OCI-LY3 (cell line): ENCODE measurements at regions not wholly inside any gene's neighbourhood (a gene's known extent, or its start where the extent isn't known, plus 50 kb on each side); places are given as distances from the start of the nearest gene placed in this dataset.

Source experiments
- H2AFZ ChIP-seq: fragments of 200-600, 300-600 bp; shearing (Covaris generic); 2 replicates; pipeline ENCODE4 v1.6.0; 2014; ENCODE audit warnings: antibody characterized with exemption, low read depth, low read length
- H3K27ac ChIP-seq: fragments of 200-600, 300-600 bp; sonication (generic); 2 replicates; pipeline ENCODE4 v1.5.1; 2014; ENCODE audit warnings: mild to moderate bottlenecking, low read length, moderate library complexity, mixed read lengths
- H3K27me3 ChIP-seq: fragments of 200-600, 300-600 bp; sonication (generic); 2 replicates; pipeline ENCODE4 v1.6.1; 2014; ENCODE audit warnings: low read depth, low read length, mixed read lengths
- H3K36me3 ChIP-seq: fragments of 200-600, 300-600 bp; sonication (generic); replicated peaks from 2 replicates; pipeline ENCODE3; 2014; ENCODE audit warnings: low read depth, low read length, mixed read lengths
- H3K4me1 ChIP-seq: fragments of 300-600, 200-600 bp; sonication (generic); 2 replicates; pipeline ENCODE4 v1.6.1; 2014; ENCODE audit warnings: low read length, mixed read lengths
- H3K4me2 ChIP-seq: fragments of 200-600, 300-600 bp; sonication (generic); 2 replicates; pipeline ENCODE4 v1.6.1; 2014; ENCODE audit warnings: low read length, mixed read lengths
- H3K4me3 ChIP-seq: fragments of 300-600, 200-600 bp; sonication (generic); 2 replicates; pipeline ENCODE4 v1.5.1; 2014; ENCODE audit warnings: antibody characterized with exemption, mild to moderate bottlenecking, low read length, moderate library complexity
- H3K79me2 ChIP-seq: fragments of 300-600, 200-600 bp; shearing (Covaris generic); 2 replicates; pipeline ENCODE4 v1.6.1; 2014; ENCODE audit warnings: mild to moderate bottlenecking, low read length, mixed read lengths
- H3K9ac ChIP-seq: fragments of 300-600, 200-600 bp; shearing (Covaris generic); 2 replicates; pipeline ENCODE4 v1.6.0; 2014; ENCODE audit warnings: mild to moderate bottlenecking, low read length, moderate library complexity
- H3K9me3 ChIP-seq: fragments of 200-600, 300-600 bp; shearing (Covaris generic); 2 replicates; pipeline ENCODE4 v1.6.1; 2014; ENCODE audit warnings: low read length, mixed read lengths; ENCODE audit not compliant: insufficient read depth
- H4K20me1 ChIP-seq: fragments of 200-600, 300-600 bp; sonication (generic); 2 replicates; pipeline ENCODE4 v1.6.1; 2016; ENCODE audit warnings: low read length, mixed read lengths; ENCODE audit not compliant: insufficient read depth
- EZH2phosphoT487 ChIP-seq: fragments of 200-600 bp; shearing (Covaris generic); IDR thresholded peaks from 2 replicates; pipeline ENCODE4 v1.6.1; 2018; ENCODE audit warnings: antibody characterized with exemption, mixed run types, low read depth
- TF ChIP-seq, protein P1 (sequence below): fragments of 200-600, 300-600 bp; sonication (generic); IDR thresholded peaks from 2 replicates; pipeline ENCODE4 v1.5.1; 2014; ENCODE audit warnings: antibody characterized with exemption, low read length, low read depth

DNA sequence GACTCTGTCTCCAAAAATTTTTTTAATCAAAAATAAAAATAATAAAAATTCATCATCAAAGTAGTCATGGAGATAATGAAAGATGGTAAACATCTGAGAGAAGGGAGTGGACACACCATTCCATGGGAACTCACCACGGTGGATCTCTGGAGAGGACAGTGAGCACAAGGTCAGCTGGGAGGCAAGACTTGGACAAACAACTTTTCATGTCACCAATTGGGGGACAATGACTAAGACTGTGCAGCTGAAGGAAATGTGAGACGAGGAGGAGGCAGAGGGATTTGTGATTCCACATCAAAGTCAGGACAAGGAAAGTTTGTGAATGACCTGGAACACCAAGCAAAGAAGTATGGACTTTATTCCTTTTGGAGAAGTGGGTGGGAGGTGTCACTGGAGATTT lies 121.0 kb upstream of the SH3BP4 start:
- no peak overlapping the region for H3K4me2 ChIP-seq
- no peaks in the 10 kb centered on the region for H3K36me3 ChIP-seq
- H3K9me3 ChIP-seq = no peaks in the 10 kb centered on the region
- H3K4me3 ChIP-seq = no peak overlapping the region
- no peak for TF ChIP-seq EZH2phosphoT487
- TF ChIP-seq, protein P1, sequence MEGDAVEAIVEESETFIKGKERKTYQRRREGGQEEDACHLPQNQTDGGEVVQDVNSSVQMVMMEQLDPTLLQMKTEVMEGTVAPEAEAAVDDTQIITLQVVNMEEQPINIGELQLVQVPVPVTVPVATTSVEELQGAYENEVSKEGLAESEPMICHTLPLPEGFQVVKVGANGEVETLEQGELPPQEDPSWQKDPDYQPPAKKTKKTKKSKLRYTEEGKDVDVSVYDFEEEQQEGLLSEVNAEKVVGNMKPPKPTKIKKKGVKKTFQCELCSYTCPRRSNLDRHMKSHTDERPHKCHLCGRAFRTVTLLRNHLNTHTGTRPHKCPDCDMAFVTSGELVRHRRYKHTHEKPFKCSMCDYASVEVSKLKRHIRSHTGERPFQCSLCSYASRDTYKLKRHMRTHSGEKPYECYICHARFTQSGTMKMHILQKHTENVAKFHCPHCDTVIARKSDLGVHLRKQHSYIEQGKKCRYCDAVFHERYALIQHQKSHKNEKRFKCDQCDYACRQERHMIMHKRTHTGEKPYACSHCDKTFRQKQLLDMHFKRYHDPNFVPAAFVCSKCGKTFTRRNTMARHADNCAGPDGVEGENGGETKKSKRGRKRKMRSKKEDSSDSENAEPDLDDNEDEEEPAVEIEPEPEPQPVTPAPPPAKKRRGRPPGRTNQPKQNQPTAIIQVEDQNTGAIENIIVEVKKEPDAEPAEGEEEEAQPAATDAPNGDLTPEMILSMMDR = no peak
- H2AFZ ChIP-seq = no peak overlapping the region
- no peak overlapping the region for H3K27ac ChIP-seq
- H3K79me2 ChIP-seq = no peaks in the 10 kb centered on the region
- H3K9ac ChIP-seq = no peak overlapping the region
- no peaks in the 10 kb centered on the region for H3K27me3 ChIP-seq
- H3K4me1 ChIP-seq = no peaks in the 10 kb centered on the region
- no peaks in the 10 kb centered on the region for H4K20me1 ChIP-seq

DNA sequence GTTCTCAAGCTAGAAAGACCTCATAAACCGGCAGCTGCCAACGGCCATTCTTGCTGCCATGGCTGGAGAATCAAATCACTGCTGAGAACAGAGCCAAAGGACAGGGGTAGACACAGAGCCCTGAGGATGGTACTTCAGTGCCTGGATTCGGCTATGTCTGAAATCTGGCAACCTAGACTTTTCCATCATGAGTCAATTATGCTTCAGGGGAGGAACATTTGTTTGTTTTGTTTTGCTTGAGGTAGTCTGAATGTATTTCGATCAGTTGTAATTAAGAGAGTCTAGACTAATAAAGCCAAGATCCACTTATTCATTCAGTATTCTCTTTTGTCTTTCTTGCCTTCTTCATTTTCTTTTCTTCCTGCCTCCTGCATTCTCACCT lies 122.8 kb upstream of the SH3BP4 start:
- H3K27me3 ChIP-seq = no peaks in the 10 kb centered on the region
- no peak overlapping the region for H3K4me2 ChIP-seq
- H3K79me2 ChIP-seq = no peaks in the 10 kb centered on the region
- H3K4me1 ChIP-seq = no peaks in the 10 kb centered on the region
- H3K27ac ChIP-seq = no peak overlapping the region
- no peak overlapping the region for H2AFZ ChIP-seq
- TF ChIP-seq EZH2phosphoT487 = no peak
- TF ChIP-seq, protein P1 = no peak
- H3K36me3 ChIP-seq = no peaks in the 10 kb centered on the region
- no peaks in the 10 kb centered on the region for H4K20me1 ChIP-seq
- no peak overlapping the region for H3K9ac ChIP-seq
- no peaks in the 10 kb centered on the region for H3K9me3 ChIP-seq
- H3K4me3 ChIP-seq = no peak overlapping the region

DNA sequence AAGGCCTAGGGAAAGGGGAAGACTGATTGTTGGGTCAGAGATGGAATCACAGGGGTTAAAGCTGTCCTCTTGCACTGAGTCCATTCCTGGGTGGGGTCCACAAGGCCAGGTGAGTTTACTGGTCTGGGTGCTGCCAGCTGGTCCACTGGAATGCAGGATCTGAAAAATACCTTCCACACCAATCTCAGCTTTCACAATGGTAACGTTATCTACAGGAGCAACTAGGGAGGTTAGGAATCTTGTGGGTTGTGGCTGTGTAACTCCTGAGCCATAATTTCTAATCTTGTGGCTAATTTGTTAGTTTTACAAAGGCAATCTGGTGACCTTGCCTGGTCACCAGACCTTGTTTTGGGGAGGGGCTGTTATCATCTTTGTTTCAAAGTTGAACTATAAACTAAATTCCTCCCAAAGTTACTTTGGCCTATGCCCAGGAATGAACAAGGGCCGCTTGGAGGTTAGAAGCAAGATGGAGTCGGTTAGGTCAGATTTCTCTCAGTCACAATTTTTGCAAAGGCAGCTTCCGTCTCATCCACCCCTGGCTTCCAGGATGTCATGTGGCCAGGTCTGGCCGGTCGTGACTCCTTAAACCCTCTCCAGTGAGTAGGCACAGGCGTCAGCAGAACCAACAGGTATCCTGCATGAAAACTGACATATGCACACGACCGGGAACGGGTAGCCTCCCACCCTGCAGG lies 123.3 kb upstream of the SH3BP4 start:
- no peaks in the 10 kb centered on the region for H3K9me3 ChIP-seq
- no peaks in the 10 kb centered on the region for H3K4me1 ChIP-seq
- H3K27me3 ChIP-seq = no peaks in the 10 kb centered on the region
- H2AFZ ChIP-seq = no peak overlapping the region
- TF ChIP-seq, protein P1 = no peak
- no peak overlapping the region for H3K9ac ChIP-seq
- no peak overlapping the region for H3K4me2 ChIP-seq
- H3K79me2 ChIP-seq = no peaks in the 10 kb centered on the region
- no peak overlapping the region for H3K4me3 ChIP-seq
- no peaks in the 10 kb centered on the region for H3K36me3 ChIP-seq
- no peak overlapping the region for H3K27ac ChIP-seq
- no peaks in the 10 kb centered on the region for H4K20me1 ChIP-seq

DNA sequence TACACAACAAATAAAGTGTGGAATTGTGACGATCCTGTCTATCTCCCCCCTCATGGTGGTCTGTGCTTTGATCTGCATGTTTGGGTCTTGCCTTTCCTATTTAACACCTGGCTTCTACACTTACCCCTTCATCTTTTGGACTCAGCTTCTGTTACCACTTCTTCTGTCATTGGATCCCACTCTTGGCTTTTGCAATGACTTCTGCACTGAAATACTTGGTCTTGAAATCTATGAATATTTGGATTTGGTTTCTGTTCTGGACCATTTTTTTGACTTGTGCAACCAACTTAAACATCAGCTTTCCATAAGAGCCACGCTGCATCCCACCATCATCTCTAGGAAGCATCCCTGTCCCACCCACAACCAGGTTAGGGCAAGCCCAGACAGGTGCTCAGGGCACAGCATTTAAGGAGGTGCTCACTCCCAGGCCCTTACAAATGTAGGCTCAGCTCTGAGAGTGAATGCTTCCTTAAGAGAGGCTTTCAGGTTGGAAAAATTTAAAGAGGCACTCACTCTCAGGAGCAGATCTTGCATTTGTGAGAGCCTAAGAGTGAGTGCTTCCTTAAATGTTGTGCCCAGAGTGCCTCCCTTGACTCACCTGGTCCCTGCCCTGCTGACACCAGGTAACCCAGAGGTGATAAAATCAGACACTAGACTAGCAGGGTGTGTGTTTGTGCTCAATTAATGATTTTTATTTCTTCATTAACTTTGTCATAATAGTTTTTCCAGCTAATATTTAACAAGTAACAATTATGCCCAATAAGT lies 124.5 kb upstream of the SH3BP4 start:
- no peak for TF ChIP-seq EZH2phosphoT487
- TF ChIP-seq, protein P1 = no peak

More for the DNA sequence above, 124.5 kb upstream of the SH3BP4 start:
- H3K9me3 ChIP-seq = no peaks in the 10 kb centered on the region
- no peak overlapping the region for H3K4me2 ChIP-seq
- H4K20me1 ChIP-seq = no peaks in the 10 kb centered on the region
- no peaks in the 10 kb centered on the region for H3K79me2 ChIP-seq
- H2AFZ ChIP-seq = no peak overlapping the region
- no peak overlapping the region for H3K4me3 ChIP-seq
- no peak overlapping the region for H3K27ac ChIP-seq
- no peaks in the 10 kb centered on the region for H3K27me3 ChIP-seq
- no peaks in the 10 kb centered on the region for H3K4me1 ChIP-seq
- H3K36me3 ChIP-seq = no peaks in the 10 kb centered on the region
- no peak overlapping the region for H3K9ac ChIP-seq
